HG03175 (cell line): ENCODE measurements at regions not wholly inside any gene's neighbourhood (a gene's known extent, or its start where the extent isn't known, plus 50 kb on each side); places are given as distances from the start of the nearest gene placed in this dataset.

ENCODE experiments used
- ATAC-seq: cut with Tn5 transposase; IDR thresholded peaks from one replicate; pipeline ENCODE4 v1.9.1; 2021; ENCODE audit warnings: mild to moderate bottlenecking, moderate library complexity; ENCODE audit not compliant: unreplicated experiment

GRCh38 chr21:17903929-17904639 lies 84.9 kb upstream of the C21orf91 start:
- no peak for ATAC-seq

GRCh38 chr21:17903029-17903806 lies 84.1 kb upstream of the C21orf91 start:
- no peak for ATAC-seq

GRCh38 chr21:17901458-17902079 lies 82.4 kb upstream of the C21orf91 start:
- ATAC-seq, result no peak

GRCh38 chr21:17900990-17901385 lies 81.8 kb upstream of the C21orf91 start:
- no peak for ATAC-seq

- no peak for ATAC-seq
These were observed 81.3 kb upstream of the C21orf91 start for GRCh38 chr21:17900281-17900989.

- ATAC-seq, result no peak
These were observed 70.0 kb upstream of the C21orf91 start for GRCh38 chr21:17889171-17889570.

GRCh38 chr21:17869115-17869514 lies 50.0 kb upstream of the C21orf91 start:
- no peak for ATAC-seq
